Hepatocyte (in vitro differentiated cells): ENCODE measurements at regions not wholly inside any gene's neighbourhood (a gene's known extent, or its start where the extent isn't known, plus 50 kb on each side); places are given as distances from the start of the nearest gene placed in this dataset.

Source experiments
- DNase-seq: peaks from one replicate; pipeline ENCODE4 v3.0.0-alpha.2; 2016; ENCODE audit warnings: low spot score
- H2AFZ ChIP-seq: fragments of 200-600 bp; sonication (generic); 2 replicates; pipeline ENCODE4 v1.6.0; 2016; ENCODE audit warnings: antibody characterized with exemption, mild to moderate bottlenecking
- H3K27ac ChIP-seq: fragments of 200-600 bp; sonication (generic); 2 replicates; pipeline ENCODE4 v1.5.1; 2016; ENCODE audit warnings: mild to moderate bottlenecking
- H3K27me3 ChIP-seq: fragments of 200-600 bp; sonication (generic); 2 replicates; pipeline ENCODE4 v1.6.1; 2016
- H3K36me3 ChIP-seq: fragments of 200-600 bp; sonication (generic); replicated peaks from 2 replicates; pipeline ENCODE4 v1.5.1; 2016; ENCODE audit warnings: low read depth; ENCODE audit not compliant: insufficient read depth
- H3K4me1 ChIP-seq: fragments of 200-600 bp; sonication (generic); 2 replicates; pipeline ENCODE4 v1.5.1; 2016; ENCODE audit warnings: mild to moderate bottlenecking, moderate library complexity; ENCODE audit not compliant: insufficient read depth
- H3K4me2 ChIP-seq: fragments of 200-600 bp; sonication (generic); 2 replicates; pipeline ENCODE4 v1.6.0; 2016
- H3K4me3 ChIP-seq: fragments of 200-600 bp; sonication (generic); 2 replicates; pipeline ENCODE4 v1.5.1; 2016; ENCODE audit warnings: mild to moderate bottlenecking
- H3K79me2 ChIP-seq: fragments of 200-600 bp; sonication (generic); 2 replicates; pipeline ENCODE4 v1.6.0; 2017; ENCODE audit warnings: mild to moderate bottlenecking
- H3K9me2 ChIP-seq: fragments of 200-600 bp; sonication (generic); replicated peaks from 2 replicates; pipeline ENCODE4 v1.6.0; 2017; ENCODE audit warnings: mild to moderate bottlenecking; ENCODE audit not compliant: insufficient read depth
- H3K9me3 ChIP-seq: fragments of 200-600 bp; sonication (generic); 2 replicates; pipeline ENCODE4 v1.5.1; 2016; ENCODE audit warnings: low read depth, mild to moderate bottlenecking
- H4K20me1 ChIP-seq: fragments of 200-600 bp; sonication (generic); 2 replicates; pipeline ENCODE4 v1.6.0; 2016; ENCODE audit warnings: mild to moderate bottlenecking; ENCODE audit not compliant: insufficient read depth, poor library complexity, severe bottlenecking
- CTCF ChIP-seq: fragments of 200-600 bp; sonication (generic); IDR thresholded peaks from 2 replicates; pipeline ENCODE4 v1.5.1; 2016; ENCODE audit warnings: antibody characterized with exemption, mild to moderate bottlenecking; ENCODE audit not compliant: poor library complexity
- EZH2 ChIP-seq: fragments of 200-600 bp; sonication (generic); IDR thresholded peaks from 2 replicates; pipeline ENCODE4 v1.6.1; 2016; ENCODE audit warnings: antibody characterized with exemption, mild to moderate bottlenecking, borderline replicate concordance
- EZH2phosphoT487 ChIP-seq: fragments of 200-600 bp; sonication (generic); IDR thresholded peaks from one replicate; pipeline ENCODE4 v1.6.1; 2018; ENCODE audit warnings: antibody characterized with exemption, mild to moderate bottlenecking, low read depth, moderate library complexity; ENCODE audit not compliant: unreplicated experiment, severe bottlenecking
- WGBS: methylation state at CpG from one replicate; pipeline ENCODE4 v1.1.6; 2016; ENCODE audit warnings: low lambda C conversion rate; ENCODE audit errors: missing lambda C conversion rate; 5-methylcytosine and 5-hydroxymethylcytosine counted together

GRCh38 chr12:126899926-126900792, 1366.8 kb upstream of the TMEM132C start:
- no peak overlapping the region for H3K27ac ChIP-seq
- WGBS: 86% methylated on average over 31 of the region's 31 CpGs
- no peak overlapping the region for H2AFZ ChIP-seq

GRCh38 chr12:126903027-126903876, 1363.7 kb upstream of the TMEM132C start:
- Histone ChIP-seq H3K9me2 (no peaks in the 10 kb centered on the region), H3K36me3 (no peaks in the 10 kb centered on the region), H3K79me2 (no peaks in the 10 kb centered on the region), H2AFZ (no peak overlapping the region), H3K27ac (no peak overlapping the region), H3K9me3 (no peaks in the 10 kb centered on the region), H3K27me3 (no peaks in the 10 kb centered on the region), H3K4me1 (no peaks in the 10 kb centered on the region), H3K4me3 (no peak overlapping the region), H4K20me1 (no peaks in the 10 kb centered on the region), H3K4me2 (no peak overlapping the region)
- TF ChIP-seq EZH2 (no peak), CTCF (no peak), EZH2phosphoT487 (no peak)
- no peak for DNase-seq
- WGBS: 77% methylated on average over 9 of the region's 9 CpGs

More at GRCh38 chr12:126899926-126900792, 1366.8 kb upstream of the TMEM132C start:
- DNase-seq: no peak
- H3K4me2 ChIP-seq: no peak overlapping the region
- H3K36me3 ChIP-seq: no peaks in the 10 kb centered on the region
- no peak overlapping the region for H3K4me3 ChIP-seq
- TF ChIP-seq EZH2: no peak
- no peak for TF ChIP-seq CTCF
- no peaks in the 10 kb centered on the region for H3K9me2 ChIP-seq
- no peaks in the 10 kb centered on the region for H4K20me1 ChIP-seq
- no peaks in the 10 kb centered on the region for H3K4me1 ChIP-seq
- no peaks in the 10 kb centered on the region for H3K79me2 ChIP-seq
- H3K27me3 ChIP-seq: no peaks in the 10 kb centered on the region
- H3K9me3 ChIP-seq: no peaks in the 10 kb centered on the region

DNA sequence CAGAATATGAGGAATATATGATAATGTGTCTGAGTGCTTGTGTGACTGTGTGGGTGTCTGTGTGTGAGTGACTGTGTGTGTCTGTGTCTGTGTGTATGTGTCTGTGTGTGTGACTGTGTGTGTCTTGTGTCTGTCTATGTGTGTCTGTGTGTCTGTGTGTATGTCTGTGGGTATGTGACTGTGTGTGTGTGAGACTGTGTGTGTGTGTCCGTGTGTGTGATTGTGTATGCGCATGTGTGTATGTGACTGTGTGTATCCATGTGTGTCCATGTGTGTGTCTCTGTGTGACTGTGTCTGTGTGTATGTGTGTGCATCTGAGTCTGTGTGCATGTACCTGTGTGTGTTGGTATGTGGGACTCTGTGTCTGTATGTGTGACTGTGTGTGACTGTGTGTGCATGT, 1361.2 kb upstream of the TMEM132C start:
- no peak overlapping the region for H2AFZ ChIP-seq
- no peaks in the 10 kb centered on the region for H3K9me3 ChIP-seq
- no peaks in the 10 kb centered on the region for H3K9me2 ChIP-seq
- WGBS: 97% methylated on average over 2 of the region's 2 CpGs
- no peaks in the 10 kb centered on the region for H3K79me2 ChIP-seq
- H3K4me2 ChIP-seq: no peak overlapping the region
- DNase-seq: no peak
- H3K36me3 ChIP-seq: no peaks in the 10 kb centered on the region
- no peak overlapping the region for H3K27ac ChIP-seq
- TF ChIP-seq EZH2: no peak
- no peak for TF ChIP-seq EZH2phosphoT487
- no peak for TF ChIP-seq CTCF
- H4K20me1 ChIP-seq: no peaks in the 10 kb centered on the region
- no peaks in the 10 kb centered on the region for H3K27me3 ChIP-seq
- no peaks in the 10 kb centered on the region for H3K4me1 ChIP-seq
- H3K4me3 ChIP-seq: no peak overlapping the region
